Hematopoietic multipotent progenitor cell treated with erythropoietin and hydrocortisone succinate and interleukin-3 and kit ligand, for 8 days (in vitro differentiated cells): ENCODE measurements at regions not wholly inside any gene's neighbourhood (a gene's known extent, or its start where the extent isn't known, plus 50 kb on each side); places are given as distances from the start of the nearest gene placed in this dataset.

Source experiments
- DNase-seq: peaks from one replicate; pipeline ENCODE4 v3.0.0-alpha.2; 2015

- DNase-seq, result no peak
These were observed 174.2 kb upstream of the INHBA start for GRCh38 chr7:41877118-41877517.

- DNase-seq, result no peak
These were observed 172.6 kb upstream of the INHBA start for GRCh38 chr7:41875513-41875912.

- peak; percentile 15 for DNase-seq
These were observed 171.4 kb upstream of the INHBA start for GRCh38 chr7:41874201-41874785.

GRCh38 chr7:41873741-41874140 is 170.9 kb upstream of the INHBA start:
- DNase-seq, result no peak

- no peak for DNase-seq
These were observed 170.1 kb upstream of the INHBA start for GRCh38 chr7:41872966-41873365.

GRCh38 chr7:41870461-41871138 is 167.7 kb upstream of the INHBA start:
- DNase-seq, result no peak

- no peak for DNase-seq
These were observed 167.1 kb upstream of the INHBA start for GRCh38 chr7:41869997-41870396.

- DNase-seq, result no peak
These were observed 166.7 kb upstream of the INHBA start for GRCh38 chr7:41869596-41869995.

GRCh38 chr7:41869091-41869490 is 166.2 kb upstream of the INHBA start:
- no peak for DNase-seq

- DNase-seq, result no peak
These were observed 164.9 kb upstream of the INHBA start for GRCh38 chr7:41867639-41868280.

GRCh38 chr7:41862261-41862660 is 159.4 kb upstream of the INHBA start:
- DNase-seq, result no peak

- peak; percentile 21 for DNase-seq
These were observed 158.8 kb upstream of the INHBA start for GRCh38 chr7:41861642-41862041.

- DNase-seq, result no peak
These were observed 155.3 kb upstream of the INHBA start for GRCh38 chr7:41858201-41858600.

GRCh38 chr7:41855798-41856197 is 152.9 kb upstream of the INHBA start:
- DNase-seq, result no peak

GRCh38 chr7:41847606-41848005 is 144.7 kb upstream of the INHBA start:
- no peak for DNase-seq

- no peak for DNase-seq
These were observed 144.3 kb upstream of the INHBA start for GRCh38 chr7:41847151-41847550.

- DNase-seq, result no peak
These were observed 140.1 kb upstream of the INHBA start for GRCh38 chr7:41842956-41843355.

- no peak for DNase-seq
These were observed 135.0 kb upstream of the INHBA start for GRCh38 chr7:41837916-41838315.

- no peak for DNase-seq
These were observed 133.2 kb upstream of the INHBA start for GRCh38 chr7:41835976-41836530.

- DNase-seq, result no peak
These were observed 132.2 kb upstream of the INHBA start for GRCh38 chr7:41834805-41835694.

GRCh38 chr7:41832941-41833340 is 130.1 kb upstream of the INHBA start:
- DNase-seq, result no peak

- DNase-seq, result no peak
These were observed 127.4 kb upstream of the INHBA start for GRCh38 chr7:41830271-41830670.

- no peak for DNase-seq
These were observed 126.0 kb upstream of the INHBA start for GRCh38 chr7:41828911-41829310.
